ENCODE measurements at regions not wholly inside any gene's neighbourhood (a gene's known extent, or its start where the extent isn't known, plus 50 kb on each side); places are given as distances from the start of the nearest gene placed in this dataset.

- Histone ChIP-seq H3K27ac (no peak overlapping the region), H3K27me3 (ENCODE audit: insufficient read depth, low read depth) (no peaks in the 10 kb centered on the region), H2AFZ (no peak overlapping the region), H4K20me1 (ENCODE audit: insufficient read depth) (no peaks in the 10 kb centered on the region), H3K36me3 (ENCODE audit: low read depth) (no peaks in the 10 kb centered on the region), H3K4me3 (no peak overlapping the region), H3K79me2 (ENCODE audit: low read depth) (no peaks in the 10 kb centered on the region), H3K4me2 (no peak overlapping the region), H3K4me1 (replicated peaks; ENCODE audit: insufficient read depth) (no peaks in the 10 kb centered on the region), H3K9me3 (ENCODE audit: insufficient read depth, low read depth) (no peaks in the 10 kb centered on the region), H3K9me2 (ENCODE audit: insufficient read depth) (no peaks in the 10 kb centered on the region), H3F3A (ENCODE audit: insufficient read depth, low read depth) (no peaks in the 10 kb centered on the region)
- POLR2A ChIA-PET (ENCODE audit: unreplicated experiment) = no interaction called here
- TF ChIP-seq CTCF (conservative IDR thresholded peaks at IDR 0.05) (no peak), EZH2 (IDR thresholded peaks at IDR 0.05; ENCODE audit: low read depth) (no peak)
- intact Hi-C loops (cut with micrococcal nuclease; ENCODE audit: unreplicated experiment) = no loop called here
- BruUV-seq (replicated peaks) = no TSS peak
- DNase-seq = no peak
- CTCF ChIA-PET = interaction anchor here (0.6 kb wide), 1 partner anchor 13 kb away, joined by 11 read pairs; no protein-coding TSS in a partner anchor
Measured at GRCh38 chr17:71881581-71881980, 239.2 kb upstream of the SOX9 start.

GRCh38 chr17:71883258-71883657 is 237.6 kb upstream of the SOX9 start:
- Histone ChIP-seq H3F3A (ENCODE audit: insufficient read depth, low read depth) (no peaks in the 10 kb centered on the region), H3K27me3 (ENCODE audit: insufficient read depth, low read depth) (no peaks in the 10 kb centered on the region), H4K20me1 (ENCODE audit: insufficient read depth) (no peaks in the 10 kb centered on the region), H2AFZ (0 out of 2 replicates have a peak overlapping the region, but pooled peaks have one; percentile 11), H3K9me3 (ENCODE audit: insufficient read depth, low read depth) (no peaks in the 10 kb centered on the region), H3K4me2 (no peak overlapping the region), H3K9me2 (ENCODE audit: insufficient read depth) (no peaks in the 10 kb centered on the region), H3K4me1 (replicated peaks; ENCODE audit: insufficient read depth) (no peaks in the 10 kb centered on the region), H3K79me2 (ENCODE audit: low read depth) (no peaks in the 10 kb centered on the region), H3K4me3 (no peak overlapping the region), H3K27ac (no peak overlapping the region), H3K36me3 (ENCODE audit: low read depth) (no peaks in the 10 kb centered on the region)
- no TSS peak for BruUV-seq (replicated peaks)
- no peak for TF ChIP-seq CTCF (conservative IDR thresholded peaks at IDR 0.05)
- TF ChIP-seq EZH2 (IDR thresholded peaks at IDR 0.05; ENCODE audit: low read depth) = no peak
- ChIA-PET CTCF (interaction anchor here (0.5 kb wide), 1 partner anchor 484 kb away, joined by 3 read pairs; no protein-coding TSS in a partner anchor), POLR2A (ENCODE audit: unreplicated experiment) (no interaction called here)
- intact Hi-C loops (cut with micrococcal nuclease; ENCODE audit: unreplicated experiment) = no loop called here
- DNase-seq = no peak

- BruUV-seq (replicated peaks) = no TSS peak
- ChIA-PET CTCF (interaction anchor here (0.5 kb wide), 1 partner anchor 484 kb away, joined by 3 read pairs; no protein-coding TSS in a partner anchor), POLR2A (ENCODE audit: unreplicated experiment) (no interaction called here)
Measured at GRCh38 chr17:71883845-71884244, 237.0 kb upstream of the SOX9 start.

More at GRCh38 chr17:71883845-71884244, 237.0 kb upstream of the SOX9 start:
- TF ChIP-seq EZH2 (IDR thresholded peaks at IDR 0.05; ENCODE audit: low read depth) = no peak
- TF ChIP-seq CTCF (conservative IDR thresholded peaks at IDR 0.05) = no peak
- H3K27me3 ChIP-seq (ENCODE audit: insufficient read depth, low read depth) = no peaks in the 10 kb centered on the region
- intact Hi-C loops (cut with micrococcal nuclease; ENCODE audit: unreplicated experiment) = no loop called here
- H4K20me1 ChIP-seq (ENCODE audit: insufficient read depth) = no peaks in the 10 kb centered on the region
- H3F3A ChIP-seq (ENCODE audit: insufficient read depth, low read depth) = no peaks in the 10 kb centered on the region
- H3K4me2 ChIP-seq = no peak overlapping the region
- 0 out of 2 replicates have a peak overlapping the region, but pooled peaks have one; percentile 11 for H2AFZ ChIP-seq
- H3K36me3 ChIP-seq (ENCODE audit: low read depth) = no peaks in the 10 kb centered on the region
- DNase-seq = no peak
- H3K9me3 ChIP-seq (ENCODE audit: insufficient read depth, low read depth) = no peaks in the 10 kb centered on the region
- H3K9me2 ChIP-seq (ENCODE audit: insufficient read depth) = no peaks in the 10 kb centered on the region
- no peak overlapping the region for H3K27ac ChIP-seq
- H3K4me3 ChIP-seq = no peak overlapping the region
- no peaks in the 10 kb centered on the region for H3K4me1 ChIP-seq (replicated peaks; ENCODE audit: insufficient read depth)
- no peaks in the 10 kb centered on the region for H3K79me2 ChIP-seq (ENCODE audit: low read depth)

All from PC-9 (cell line).